Nephron (organoid): ENCODE measurements at regions not wholly inside any gene's neighbourhood (a gene's known extent, or its start where the extent isn't known, plus 50 kb on each side); places are given as distances from the start of the nearest gene placed in this dataset.
"Not testable (repeated sequence)": the region's sequence is repeated elsewhere in the genome, so short reads cannot be mapped to it uniquely, and the experiment has no call there.

Experiments used
- H3K27ac Mint-ChIP-seq, 3 experiments: 2 replicates each; pipeline ENCODE4 v1.8.0; 2020; ENCODE audit warnings: mixed read lengths in 3 of 3, mild to moderate bottlenecking in 2 of 3, moderate library complexity in 1 of 3
- H3K27me3 Mint-ChIP-seq: 2 replicates; pipeline ENCODE4 v1.8.0; 2021; ENCODE audit warnings: low read depth, mild to moderate bottlenecking, moderate library complexity, mixed read lengths
- H3K36me3 Mint-ChIP-seq: 2 replicates; pipeline ENCODE4 v1.8.0; 2020; ENCODE audit warnings: low read depth, mixed read lengths
- H3K4me1 Mint-ChIP-seq: 2 replicates; pipeline ENCODE4 v1.8.0; 2020; ENCODE audit warnings: mixed read lengths
- H3K4me3 Mint-ChIP-seq, 3 experiments: 2 replicates each; pipeline ENCODE4 v1.8.0; 2020; ENCODE audit warnings: mild to moderate bottlenecking in 3 of 3, mixed read lengths in 3 of 3, moderate library complexity in 2 of 3
- H3K9me3 Mint-ChIP-seq: 2 replicates; pipeline ENCODE4 v1.8.0; 2020; ENCODE audit warnings: mixed read lengths
- CTCF ChIP-seq, 3 experiments: fragments of 200-600 bp; sonication (generic); IDR thresholded peaks; one replicate each; pipeline ENCODE4 v1.5.0; 2021; ENCODE audit warnings: antibody characterized with exemption in 3 of 3; ENCODE audit not compliant: unreplicated experiment in 3 of 3

GRCh38 chr2:180601016-180601415 lies 379.4 kb upstream of the UBE2E3 start:
- Mint-ChIP-seq H3K4me3 (no peak overlapping the region), H3K36me3 (no peaks in the 10 kb centered on the region), H3K4me1 (no peaks in the 10 kb centered on the region), H3K9me3 (no peaks in the 10 kb centered on the region), H3K27ac (no peak overlapping the region), H3K27me3 (no peaks in the 10 kb centered on the region)
- no peak for TF ChIP-seq CTCF (IDR thresholded peaks at IDR 0.05; ENCODE audit: unreplicated experiment in 3 of 3)

GRCh38 chr2:180599804-180600203 lies 380.6 kb upstream of the UBE2E3 start:
- no peak overlapping the region for H3K4me3 Mint-ChIP-seq

GRCh38 chr2:180597179-180597578 lies 383.2 kb upstream of the UBE2E3 start:
- Mint-ChIP-seq H3K4me1 (no peaks in the 10 kb centered on the region), H3K27ac (no peak overlapping the region), H3K27me3 (no peaks in the 10 kb centered on the region), H3K4me3 (no peak overlapping the region), H3K9me3 (no peaks in the 10 kb centered on the region), H3K36me3 (no peaks in the 10 kb centered on the region)
- TF ChIP-seq CTCF (IDR thresholded peaks at IDR 0.05; ENCODE audit: unreplicated experiment in 3 of 3) = no peak

More at GRCh38 chr2:180599804-180600203, 380.6 kb upstream of the UBE2E3 start:
- no peaks in the 10 kb centered on the region for H3K27me3 Mint-ChIP-seq
- no peak for TF ChIP-seq CTCF (IDR thresholded peaks at IDR 0.05; ENCODE audit: unreplicated experiment in 3 of 3)
- H3K4me1 Mint-ChIP-seq = no peaks in the 10 kb centered on the region
- no peaks in the 10 kb centered on the region for H3K9me3 Mint-ChIP-seq
- H3K36me3 Mint-ChIP-seq = no peaks in the 10 kb centered on the region
- H3K27ac Mint-ChIP-seq = no peak overlapping the region

GRCh38 chr2:180596453-180596852 lies 384.0 kb upstream of the UBE2E3 start:
- H3K36me3 Mint-ChIP-seq = no peaks in the 10 kb centered on the region
- TF ChIP-seq CTCF (IDR thresholded peaks at IDR 0.05; ENCODE audit: unreplicated experiment in 3 of 3) = no peak
- H3K27me3 Mint-ChIP-seq = no peaks in the 10 kb centered on the region
- no peak overlapping the region for H3K4me3 Mint-ChIP-seq
- no peaks in the 10 kb centered on the region for H3K4me1 Mint-ChIP-seq
- H3K9me3 Mint-ChIP-seq = peaks cover 2% of the 10 kb centered on the region
- no peak overlapping the region for H3K27ac Mint-ChIP-seq

- peaks cover 3% of the 10 kb centered on the region for H3K27me3 Mint-ChIP-seq
- TF ChIP-seq CTCF (IDR thresholded peaks at IDR 0.05; ENCODE audit: unreplicated experiment in 3 of 3) = no peak
- H3K27ac Mint-ChIP-seq = no peak overlapping the region
- H3K4me3 Mint-ChIP-seq = no peak overlapping the region
- H3K36me3 Mint-ChIP-seq = no peaks in the 10 kb centered on the region
- H3K9me3 Mint-ChIP-seq = peaks cover 22% of the 10 kb centered on the region
- no peaks in the 10 kb centered on the region for H3K4me1 Mint-ChIP-seq
These were observed 388.5 kb upstream of the UBE2E3 start for GRCh38 chr2:180591947-180592346.

GRCh38 chr2:180591093-180591781 lies 389.2 kb upstream of the UBE2E3 start:
- peaks cover 24% of the 10 kb centered on the region for H3K9me3 Mint-ChIP-seq
- H3K27ac Mint-ChIP-seq, H3K4me1 Mint-ChIP-seq, H3K36me3 Mint-ChIP-seq, H3K4me3 Mint-ChIP-seq, H3K27me3 Mint-ChIP-seq: not testable (repeated sequence)
